OCI-LY3 (cell line): ENCODE measurements at regions not wholly inside any gene's neighbourhood (a gene's known extent, or its start where the extent isn't known, plus 50 kb on each side); places are given as distances from the start of the nearest gene placed in this dataset.

Source experiments
- EZH2phosphoT487 ChIP-seq: fragments of 200-600 bp; shearing (Covaris generic); IDR thresholded peaks from 2 replicates; pipeline ENCODE4 v1.6.1; 2018; ENCODE audit warnings: antibody characterized with exemption, mixed run types, low read depth
- TF ChIP-seq, protein P1 (sequence below): fragments of 200-600, 300-600 bp; sonication (generic); IDR thresholded peaks from 2 replicates; pipeline ENCODE4 v1.5.1; 2014; ENCODE audit warnings: antibody characterized with exemption, low read length, low read depth

DNA sequence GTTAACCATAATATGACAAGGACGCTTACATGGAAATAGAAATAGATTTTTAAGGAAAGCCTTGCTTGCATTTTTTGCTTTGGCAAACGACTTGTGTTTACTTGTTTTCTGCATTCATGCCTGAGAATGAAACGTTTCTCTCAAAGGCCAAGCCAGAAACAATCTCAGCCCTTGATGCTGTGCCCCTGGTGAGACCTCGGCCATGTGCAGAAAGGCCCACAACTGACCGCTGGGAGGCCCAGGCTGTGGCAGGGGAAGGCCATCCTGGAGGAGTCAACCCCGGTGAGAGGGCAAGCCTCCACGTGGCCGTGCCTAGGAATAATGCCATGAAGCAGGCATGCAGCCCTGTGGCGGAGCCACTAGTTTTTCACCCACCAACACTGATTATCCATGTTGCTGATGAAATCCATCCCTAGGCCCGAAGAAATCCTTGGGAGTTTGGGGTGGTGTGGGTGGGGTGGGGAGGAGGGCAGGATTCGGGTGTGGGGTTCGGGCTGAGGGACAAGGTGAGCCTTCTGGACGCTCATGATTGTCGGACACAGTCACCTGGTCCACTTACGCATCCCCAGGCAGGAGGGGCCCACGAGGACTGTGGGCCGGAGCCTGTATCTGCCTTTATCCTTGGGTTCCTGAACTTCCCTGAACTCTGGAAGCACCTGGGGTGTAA is 107.6 kb upstream of the APCDD1 start:
- TF ChIP-seq, protein P1, sequence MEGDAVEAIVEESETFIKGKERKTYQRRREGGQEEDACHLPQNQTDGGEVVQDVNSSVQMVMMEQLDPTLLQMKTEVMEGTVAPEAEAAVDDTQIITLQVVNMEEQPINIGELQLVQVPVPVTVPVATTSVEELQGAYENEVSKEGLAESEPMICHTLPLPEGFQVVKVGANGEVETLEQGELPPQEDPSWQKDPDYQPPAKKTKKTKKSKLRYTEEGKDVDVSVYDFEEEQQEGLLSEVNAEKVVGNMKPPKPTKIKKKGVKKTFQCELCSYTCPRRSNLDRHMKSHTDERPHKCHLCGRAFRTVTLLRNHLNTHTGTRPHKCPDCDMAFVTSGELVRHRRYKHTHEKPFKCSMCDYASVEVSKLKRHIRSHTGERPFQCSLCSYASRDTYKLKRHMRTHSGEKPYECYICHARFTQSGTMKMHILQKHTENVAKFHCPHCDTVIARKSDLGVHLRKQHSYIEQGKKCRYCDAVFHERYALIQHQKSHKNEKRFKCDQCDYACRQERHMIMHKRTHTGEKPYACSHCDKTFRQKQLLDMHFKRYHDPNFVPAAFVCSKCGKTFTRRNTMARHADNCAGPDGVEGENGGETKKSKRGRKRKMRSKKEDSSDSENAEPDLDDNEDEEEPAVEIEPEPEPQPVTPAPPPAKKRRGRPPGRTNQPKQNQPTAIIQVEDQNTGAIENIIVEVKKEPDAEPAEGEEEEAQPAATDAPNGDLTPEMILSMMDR = no peak
- TF ChIP-seq EZH2phosphoT487 = no peak
